ENCODE measurements at regions not wholly inside any gene's neighbourhood (a gene's known extent, or its start where the extent isn't known, plus 50 kb on each side); places are given as distances from the start of the nearest gene placed in this dataset.

DNA sequence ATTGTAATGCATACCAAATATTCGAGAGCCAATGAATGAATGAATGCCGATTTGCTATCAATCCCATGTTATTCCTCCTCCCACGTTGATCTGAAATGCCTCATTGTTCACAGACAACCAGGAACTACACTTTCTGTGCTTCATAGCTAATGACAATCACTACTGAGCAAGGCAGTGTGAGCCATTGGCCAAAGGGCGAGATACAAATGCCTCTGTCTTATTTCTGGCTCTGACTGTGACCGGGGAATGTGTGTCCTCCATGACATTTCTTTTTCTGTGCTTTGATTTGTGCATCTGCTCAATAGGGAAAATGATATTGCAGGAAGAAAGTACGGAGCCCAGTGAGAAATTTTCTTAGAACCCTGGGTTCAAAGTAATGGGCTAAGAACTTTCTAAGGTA lies 217.1 kb downstream of the CXCL12 start (continued):
- TF ChIP-seq, protein P1, sequence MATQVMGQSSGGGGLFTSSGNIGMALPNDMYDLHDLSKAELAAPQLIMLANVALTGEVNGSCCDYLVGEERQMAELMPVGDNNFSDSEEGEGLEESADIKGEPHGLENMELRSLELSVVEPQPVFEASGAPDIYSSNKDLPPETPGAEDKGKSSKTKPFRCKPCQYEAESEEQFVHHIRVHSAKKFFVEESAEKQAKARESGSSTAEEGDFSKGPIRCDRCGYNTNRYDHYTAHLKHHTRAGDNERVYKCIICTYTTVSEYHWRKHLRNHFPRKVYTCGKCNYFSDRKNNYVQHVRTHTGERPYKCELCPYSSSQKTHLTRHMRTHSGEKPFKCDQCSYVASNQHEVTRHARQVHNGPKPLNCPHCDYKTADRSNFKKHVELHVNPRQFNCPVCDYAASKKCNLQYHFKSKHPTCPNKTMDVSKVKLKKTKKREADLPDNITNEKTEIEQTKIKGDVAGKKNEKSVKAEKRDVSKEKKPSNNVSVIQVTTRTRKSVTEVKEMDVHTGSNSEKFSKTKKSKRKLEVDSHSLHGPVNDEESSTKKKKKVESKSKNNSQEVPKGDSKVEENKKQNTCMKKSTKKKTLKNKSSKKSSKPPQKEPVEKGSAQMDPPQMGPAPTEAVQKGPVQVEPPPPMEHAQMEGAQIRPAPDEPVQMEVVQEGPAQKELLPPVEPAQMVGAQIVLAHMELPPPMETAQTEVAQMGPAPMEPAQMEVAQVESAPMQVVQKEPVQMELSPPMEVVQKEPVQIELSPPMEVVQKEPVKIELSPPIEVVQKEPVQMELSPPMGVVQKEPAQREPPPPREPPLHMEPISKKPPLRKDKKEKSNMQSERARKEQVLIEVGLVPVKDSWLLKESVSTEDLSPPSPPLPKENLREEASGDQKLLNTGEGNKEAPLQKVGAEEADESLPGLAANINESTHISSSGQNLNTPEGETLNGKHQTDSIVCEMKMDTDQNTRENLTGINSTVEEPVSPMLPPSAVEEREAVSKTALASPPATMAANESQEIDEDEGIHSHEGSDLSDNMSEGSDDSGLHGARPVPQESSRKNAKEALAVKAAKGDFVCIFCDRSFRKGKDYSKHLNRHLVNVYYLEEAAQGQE (IDR thresholded peaks at IDR 0.05), result no peak
- no peak for TF ChIP-seq YY1 (IDR thresholded peaks at IDR 0.05)
- TF ChIP-seq, protein P2, sequence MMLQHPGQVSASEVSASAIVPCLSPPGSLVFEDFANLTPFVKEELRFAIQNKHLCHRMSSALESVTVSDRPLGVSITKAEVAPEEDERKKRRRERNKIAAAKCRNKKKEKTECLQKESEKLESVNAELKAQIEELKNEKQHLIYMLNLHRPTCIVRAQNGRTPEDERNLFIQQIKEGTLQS (IDR thresholded peaks at IDR 0.05), result no peak

DNA sequence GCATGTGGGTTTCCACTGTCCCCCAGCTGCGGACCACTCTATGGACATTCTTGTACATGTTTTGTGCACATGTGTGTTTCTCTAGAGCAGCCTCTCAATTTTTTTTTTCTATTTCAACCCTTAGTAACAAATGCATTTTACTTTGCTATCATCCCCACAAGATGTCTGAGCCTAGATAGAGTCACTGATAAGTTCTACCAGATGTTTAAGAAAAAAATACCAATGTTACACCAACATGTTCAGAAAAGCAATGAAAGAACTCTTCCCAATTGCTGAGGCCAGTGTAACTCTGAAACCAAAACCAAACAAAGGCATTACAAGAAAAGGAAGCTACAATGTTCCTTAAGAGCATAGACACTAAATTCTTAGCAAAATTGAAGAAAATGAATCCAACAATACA lies 218.5 kb downstream of the CXCL12 start:
- DNase-seq (ENCODE audit: low spot score), result no peak
- no peaks in the 10 kb centered on the region for H3K27me3 ChIP-seq (ENCODE audit: control insufficient read depth in 4 of 4, insufficient read depth in 4 of 4, low read length in 3 of 4)

More for the DNA sequence above, 218.5 kb downstream of the CXCL12 start:
- H3K4me1 ChIP-seq (ENCODE audit: control insufficient read depth in 4 of 4, insufficient read depth in 4 of 4, low read length in 3 of 4), result peaks cover 0 to 1% (median 0%) of the 10 kb centered on the region in 4 donors
- no peaks in the 10 kb centered on the region for H3K36me3 ChIP-seq (ENCODE audit: control insufficient read depth in 4 of 4, insufficient read depth in 3 of 4, low read depth in 1 of 4, low read length in 3 of 4)
- 99% methylated on average over 1 of the region's 1 CpG for WGBS
- no peak overlapping the region for H3K27ac ChIP-seq (ENCODE audit: low read depth in 1 of 2, low read length in 2 of 2)
- H3K4me3 ChIP-seq (ENCODE audit: low read depth in 1 of 3, low read length in 3 of 3), result no peak overlapping the region
- no peaks in the 10 kb centered on the region for H3K9me3 ChIP-seq (ENCODE audit: control insufficient read depth in 4 of 4, low read length in 3 of 4)
- H3K9ac ChIP-seq (ENCODE audit: low read depth in 1 of 2, low read length in 2 of 2), result no peak overlapping the region
- no peak for TF ChIP-seq EGR1 (IDR thresholded peaks at IDR 0.05; ENCODE audit: low read depth in 2 of 2)
- TF ChIP-seq, protein P3, sequence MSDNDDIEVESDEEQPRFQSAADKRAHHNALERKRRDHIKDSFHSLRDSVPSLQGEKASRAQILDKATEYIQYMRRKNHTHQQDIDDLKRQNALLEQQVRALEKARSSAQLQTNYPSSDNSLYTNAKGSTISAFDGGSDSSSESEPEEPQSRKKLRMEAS (IDR thresholded peaks at IDR 0.05), result no peak
- TF ChIP-seq NR2F2 (IDR thresholded peaks at IDR 0.05), result no peak
- TF ChIP-seq, protein P1 (IDR thresholded peaks at IDR 0.05), result no peak
- TF ChIP-seq, protein P4, sequence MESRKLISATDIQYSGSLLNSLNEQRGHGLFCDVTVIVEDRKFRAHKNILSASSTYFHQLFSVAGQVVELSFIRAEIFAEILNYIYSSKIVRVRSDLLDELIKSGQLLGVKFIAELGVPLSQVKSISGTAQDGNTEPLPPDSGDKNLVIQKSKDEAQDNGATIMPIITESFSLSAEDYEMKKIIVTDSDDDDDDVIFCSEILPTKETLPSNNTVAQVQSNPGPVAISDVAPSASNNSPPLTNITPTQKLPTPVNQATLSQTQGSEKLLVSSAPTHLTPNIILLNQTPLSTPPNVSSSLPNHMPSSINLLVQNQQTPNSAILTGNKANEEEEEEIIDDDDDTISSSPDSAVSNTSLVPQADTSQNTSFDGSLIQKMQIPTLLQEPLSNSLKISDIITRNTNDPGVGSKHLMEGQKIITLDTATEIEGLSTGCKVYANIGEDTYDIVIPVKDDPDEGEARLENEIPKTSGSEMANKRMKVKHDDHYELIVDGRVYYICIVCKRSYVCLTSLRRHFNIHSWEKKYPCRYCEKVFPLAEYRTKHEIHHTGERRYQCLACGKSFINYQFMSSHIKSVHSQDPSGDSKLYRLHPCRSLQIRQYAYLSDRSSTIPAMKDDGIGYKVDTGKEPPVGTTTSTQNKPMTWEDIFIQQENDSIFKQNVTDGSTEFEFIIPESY (IDR thresholded peaks at IDR 0.05), result no peak
- TF ChIP-seq, protein P5, sequence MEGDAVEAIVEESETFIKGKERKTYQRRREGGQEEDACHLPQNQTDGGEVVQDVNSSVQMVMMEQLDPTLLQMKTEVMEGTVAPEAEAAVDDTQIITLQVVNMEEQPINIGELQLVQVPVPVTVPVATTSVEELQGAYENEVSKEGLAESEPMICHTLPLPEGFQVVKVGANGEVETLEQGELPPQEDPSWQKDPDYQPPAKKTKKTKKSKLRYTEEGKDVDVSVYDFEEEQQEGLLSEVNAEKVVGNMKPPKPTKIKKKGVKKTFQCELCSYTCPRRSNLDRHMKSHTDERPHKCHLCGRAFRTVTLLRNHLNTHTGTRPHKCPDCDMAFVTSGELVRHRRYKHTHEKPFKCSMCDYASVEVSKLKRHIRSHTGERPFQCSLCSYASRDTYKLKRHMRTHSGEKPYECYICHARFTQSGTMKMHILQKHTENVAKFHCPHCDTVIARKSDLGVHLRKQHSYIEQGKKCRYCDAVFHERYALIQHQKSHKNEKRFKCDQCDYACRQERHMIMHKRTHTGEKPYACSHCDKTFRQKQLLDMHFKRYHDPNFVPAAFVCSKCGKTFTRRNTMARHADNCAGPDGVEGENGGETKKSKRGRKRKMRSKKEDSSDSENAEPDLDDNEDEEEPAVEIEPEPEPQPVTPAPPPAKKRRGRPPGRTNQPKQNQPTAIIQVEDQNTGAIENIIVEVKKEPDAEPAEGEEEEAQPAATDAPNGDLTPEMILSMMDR (IDR thresholded peaks at IDR 0.05; ENCODE audit: low read depth, low read length, missing input control), result no peak
- TF ChIP-seq HNF4A (conservative IDR thresholded peaks at IDR 0.05), result no peak
- no peak for TF ChIP-seq RXRA (IDR thresholded peaks at IDR 0.05)
- TF ChIP-seq FOXA2 (IDR thresholded peaks at IDR 0.05), result no peak
- no peak for TF ChIP-seq SP1 (IDR thresholded peaks at IDR 0.05)
- no peak for TF ChIP-seq TAF1 (conservative IDR thresholded peaks at IDR 0.05)

Measured in liver (tissue), 8 donors.